GM03348 (cell line): ENCODE measurements at regions not wholly inside any gene's neighbourhood (a gene's known extent, or its start where the extent isn't known, plus 50 kb on each side); places are given as distances from the start of the nearest gene placed in this dataset.

Source experiments
- DNase-seq: peaks from one replicate; pipeline ENCODE4 v3.0.0; 2012; ENCODE audit warnings: low spot score

- peak; percentile 16 for DNase-seq
Measured at GRCh38 chr1:59125676-59126320, 171.1 kb upstream of the FGGY start.

- no peak for DNase-seq
Measured at GRCh38 chr1:59126366-59126765, 170.5 kb upstream of the FGGY start.

GRCh38 chr1:59128239-59128736 is 168.6 kb upstream of the FGGY start:
- peak; percentile 40 for DNase-seq

GRCh38 chr1:59128784-59129227 is 168.1 kb upstream of the FGGY start:
- DNase-seq: peak; percentile 77

- DNase-seq: no peak
Measured at GRCh38 chr1:59132295-59132694, 164.6 kb upstream of the FGGY start.

- no peak for DNase-seq
Measured at GRCh38 chr1:59133997-59134396, 162.9 kb upstream of the FGGY start.

GRCh38 chr1:59135761-59136255 is 161.1 kb upstream of the FGGY start:
- no peak for DNase-seq

- DNase-seq: peak; percentile 36
Measured at GRCh38 chr1:59136541-59137275, 160.2 kb upstream of the FGGY start.

GRCh38 chr1:59137276-59137615 is 159.6 kb upstream of the FGGY start:
- no peak for DNase-seq

GRCh38 chr1:59137968-59138367 is 158.9 kb upstream of the FGGY start:
- DNase-seq: no peak

GRCh38 chr1:59138402-59138801 is 158.5 kb upstream of the FGGY start:
- DNase-seq: no peak

GRCh38 chr1:59139396-59139795 is 157.5 kb upstream of the FGGY start:
- DNase-seq: no peak

- no peak for DNase-seq
Measured at GRCh38 chr1:59141267-59141863, 155.5 kb upstream of the FGGY start.

GRCh38 chr1:59142311-59143132 is 154.4 kb upstream of the FGGY start:
- no peak for DNase-seq

GRCh38 chr1:59143133-59143487 is 153.8 kb upstream of the FGGY start:
- peak; percentile 88 for DNase-seq

GRCh38 chr1:59143811-59144210 is 153.1 kb upstream of the FGGY start:
- no peak for DNase-seq

GRCh38 chr1:59144959-59145358 is 151.9 kb upstream of the FGGY start:
- DNase-seq: no peak

GRCh38 chr1:59146056-59146455 is 150.8 kb upstream of the FGGY start:
- no peak for DNase-seq

- peak; percentile 75 for DNase-seq
Measured at GRCh38 chr1:59146651-59147358, 150.1 kb upstream of the FGGY start.

GRCh38 chr1:59149435-59149834 is 147.5 kb upstream of the FGGY start:
- DNase-seq: no peak

GRCh38 chr1:59150577-59151386 is 146.1 kb upstream of the FGGY start:
- peak; percentile 93 for DNase-seq
